Inferior parietal cortex (tissue), 1 donor: ENCODE measurements at regions not wholly inside any gene's neighbourhood (a gene's known extent, or its start where the extent isn't known, plus 50 kb on each side); places are given as distances from the start of the nearest gene placed in this dataset.
"Not testable (repeated sequence)": the region's sequence is repeated elsewhere in the genome, so short reads cannot be mapped to it uniquely, and the experiment has no call there.

ENCODE experiments used
- DNase-seq: peaks from one replicate; pipeline ENCODE4 v3.0.0-alpha.2; 2016; ENCODE audit errors: extremely low spot score

DNA sequence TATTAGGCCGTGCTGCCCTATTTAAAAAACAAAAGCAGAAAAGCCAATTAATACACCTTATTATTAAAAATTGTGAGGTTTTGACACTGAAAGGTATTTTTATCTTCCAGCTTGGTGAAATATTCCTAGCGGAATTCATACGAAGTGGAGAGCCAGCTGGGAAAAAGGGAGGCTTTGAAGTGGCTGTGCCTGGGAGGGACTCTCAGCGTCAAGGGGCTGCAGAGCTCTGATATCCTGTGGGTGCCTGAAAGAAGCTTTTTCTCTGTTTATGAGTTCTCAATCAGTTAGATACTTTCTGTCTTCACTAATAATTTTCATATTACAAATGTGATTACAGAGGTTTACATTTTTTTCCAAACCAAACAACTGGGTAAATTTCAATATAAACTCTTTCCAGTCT is 140.2 kb upstream of the MIR17HG start:
- DNase-seq, result no peak

DNA sequence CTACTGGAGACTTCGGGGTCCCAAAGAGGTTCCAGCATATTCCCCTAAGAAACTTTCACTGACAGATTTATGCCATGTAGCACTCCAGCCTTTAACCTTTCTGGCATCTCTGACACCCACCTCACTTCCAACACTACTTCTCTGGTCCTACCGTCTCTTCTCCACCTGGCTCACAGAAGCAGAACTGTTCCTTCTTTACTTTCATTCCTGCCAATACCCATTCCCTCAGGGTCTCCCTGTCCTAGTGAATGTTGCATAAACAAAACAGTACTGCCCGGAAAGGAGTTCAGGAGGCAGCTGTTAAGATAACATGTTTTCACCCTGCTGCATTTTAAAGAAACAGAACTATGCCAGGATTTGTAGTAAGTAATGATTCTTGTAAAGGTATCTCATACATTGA is 136.0 kb upstream of the MIR17HG start:
- DNase-seq, result no peak

DNA sequence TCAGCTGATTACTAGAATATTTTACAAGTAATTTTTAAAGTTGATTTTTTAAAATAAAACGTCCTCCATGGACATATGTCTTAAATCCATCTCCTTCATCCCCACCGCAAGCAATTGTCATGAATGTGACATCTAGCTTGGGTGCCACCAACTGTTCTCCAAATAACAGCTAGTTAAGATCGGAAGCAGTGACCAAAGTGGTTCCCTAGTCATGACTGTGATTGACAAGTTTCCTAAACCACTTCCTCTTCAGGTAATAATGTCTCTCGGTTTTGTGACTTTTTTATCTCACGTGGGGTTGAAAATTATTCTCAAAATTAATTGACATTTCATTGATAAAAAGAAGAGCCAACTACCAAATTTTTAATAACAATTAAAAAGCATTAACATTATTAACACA is 135.3 kb upstream of the MIR17HG start:
- DNase-seq, result no peak

DNA sequence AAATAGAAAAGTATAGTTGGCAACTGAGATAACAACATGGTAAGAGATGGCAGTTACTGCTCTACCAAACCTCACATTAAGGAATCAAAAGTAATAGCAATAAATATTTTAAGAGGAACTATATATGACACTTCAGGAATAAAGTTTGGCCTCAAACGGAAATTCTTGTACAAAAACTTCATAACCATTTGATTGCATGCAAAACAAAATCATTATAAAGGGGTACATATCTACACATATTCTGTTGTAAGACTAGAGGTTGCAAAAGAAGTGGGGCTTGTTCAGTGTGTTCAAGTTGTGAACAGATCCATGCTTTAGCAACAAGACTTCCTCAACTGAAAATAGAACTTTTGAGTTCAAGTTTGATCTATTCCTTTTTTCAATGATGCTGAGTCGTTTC is 133.5 kb upstream of the MIR17HG start:
- DNase-seq, result no peak

DNA sequence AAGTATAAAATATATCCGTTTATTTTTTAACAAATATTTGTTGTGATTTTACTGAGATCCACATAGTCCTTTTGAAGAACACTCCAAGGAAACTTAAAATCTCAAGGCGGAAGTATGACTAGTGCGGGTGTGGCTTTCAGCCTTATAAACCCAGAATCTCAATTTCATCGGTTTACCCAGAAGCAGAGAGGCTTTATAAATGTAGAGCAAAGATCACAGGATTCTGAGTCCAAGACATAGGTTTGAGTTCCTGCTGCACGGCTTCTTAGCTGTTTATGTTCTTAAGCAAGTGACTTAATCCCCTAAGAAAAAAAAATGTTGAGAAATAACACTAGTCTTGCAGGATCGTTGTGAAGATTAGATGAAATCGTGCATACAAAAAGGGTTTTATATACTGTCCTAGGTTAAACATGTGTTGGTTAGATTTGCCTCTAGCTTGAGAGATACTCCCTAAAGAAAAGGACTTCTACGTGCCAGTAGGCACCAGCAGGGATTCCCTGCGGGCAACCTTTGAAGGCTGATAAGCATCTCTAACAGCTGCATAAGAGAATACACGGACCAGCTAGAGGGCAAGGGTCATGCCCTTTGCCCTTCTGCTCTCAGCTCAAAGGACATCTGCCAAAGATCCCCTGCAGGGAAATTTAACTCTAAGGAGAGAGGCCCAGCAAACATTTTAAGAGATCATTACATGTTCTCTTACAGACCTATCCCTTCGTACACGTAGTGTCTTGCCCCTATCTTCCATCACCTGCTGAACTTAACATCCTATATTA is 130.4 kb upstream of the MIR17HG start:
- DNase-seq, result no peak

DNA sequence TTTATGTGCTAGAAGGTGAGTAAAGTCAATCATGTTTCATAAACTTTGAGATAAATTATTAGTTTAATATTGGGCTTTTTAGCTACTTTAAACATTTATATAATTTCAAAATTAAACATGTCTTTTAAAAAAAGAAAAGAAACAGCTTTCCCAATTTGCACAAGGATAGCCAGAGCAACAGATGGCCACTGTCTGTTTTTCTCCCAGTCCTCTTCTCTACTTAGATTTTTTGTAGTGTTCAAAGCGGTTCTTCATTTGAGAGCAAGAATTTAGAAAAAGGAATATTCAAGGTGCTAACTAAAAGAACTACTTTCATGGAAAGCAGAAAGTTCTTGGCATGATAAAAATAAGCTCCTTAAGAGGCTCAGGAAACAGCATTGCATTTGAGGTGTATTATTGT is 128.3 kb upstream of the MIR17HG start:
- DNase-seq, result no peak

DNA sequence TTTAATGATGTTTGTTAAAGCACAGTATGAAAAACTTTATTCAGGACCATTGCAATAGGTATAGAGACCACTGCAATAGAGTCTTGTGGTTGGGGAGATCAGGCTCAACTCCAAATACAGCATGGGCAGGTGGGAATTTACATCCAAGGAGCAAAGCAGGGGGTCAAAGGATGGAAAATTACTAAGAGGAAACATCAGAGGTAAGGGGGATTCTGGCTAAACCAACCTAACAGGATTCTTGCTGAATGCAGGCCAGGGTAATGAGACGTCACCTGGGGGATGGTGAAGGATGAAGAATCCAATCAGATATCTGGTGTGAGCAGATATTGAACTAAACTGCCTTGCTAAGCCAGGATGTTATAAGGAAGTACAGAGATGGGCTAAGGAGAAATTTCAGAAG is 126.6 kb upstream of the MIR17HG start:
- DNase-seq, result no peak

DNA sequence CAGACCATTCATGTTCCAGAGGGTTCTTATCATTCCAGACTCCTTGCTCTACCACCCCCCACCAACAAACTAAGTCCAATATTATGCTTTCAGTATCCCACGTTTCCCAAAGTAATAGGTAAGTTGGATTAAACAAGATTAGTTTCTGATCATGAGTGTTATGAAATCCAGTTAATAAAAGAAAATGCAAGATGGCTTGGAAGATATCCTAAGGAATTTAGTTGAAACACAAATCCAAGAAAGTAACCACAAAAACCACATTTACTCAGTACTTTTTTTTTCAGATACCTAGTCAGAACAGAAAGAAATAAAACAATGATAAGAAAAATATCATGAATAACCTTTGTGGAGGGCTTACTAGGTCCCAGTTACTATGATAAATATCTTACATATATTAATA is 119.4 kb upstream of the MIR17HG start:
- DNase-seq, result no peak

DNA sequence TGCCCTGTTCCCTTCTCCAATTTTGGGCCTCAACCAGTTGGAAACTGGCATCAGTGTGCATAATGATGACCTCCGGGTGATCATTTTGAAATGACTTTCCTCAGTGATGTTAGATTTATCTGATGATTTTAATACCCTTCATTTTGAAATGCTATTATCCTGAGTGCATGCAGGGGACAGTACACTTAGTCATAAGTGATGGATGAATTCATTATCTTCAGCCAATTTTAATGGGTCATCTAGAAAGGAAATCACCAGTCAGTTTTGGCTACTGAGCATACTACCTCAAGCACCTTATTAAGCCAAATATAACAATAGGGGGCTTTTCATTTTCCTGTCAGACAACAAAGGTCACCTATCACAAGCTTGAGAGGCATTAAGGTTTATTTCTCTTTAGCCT is 118.5 kb upstream of the MIR17HG start:
- no peak for DNase-seq

DNA sequence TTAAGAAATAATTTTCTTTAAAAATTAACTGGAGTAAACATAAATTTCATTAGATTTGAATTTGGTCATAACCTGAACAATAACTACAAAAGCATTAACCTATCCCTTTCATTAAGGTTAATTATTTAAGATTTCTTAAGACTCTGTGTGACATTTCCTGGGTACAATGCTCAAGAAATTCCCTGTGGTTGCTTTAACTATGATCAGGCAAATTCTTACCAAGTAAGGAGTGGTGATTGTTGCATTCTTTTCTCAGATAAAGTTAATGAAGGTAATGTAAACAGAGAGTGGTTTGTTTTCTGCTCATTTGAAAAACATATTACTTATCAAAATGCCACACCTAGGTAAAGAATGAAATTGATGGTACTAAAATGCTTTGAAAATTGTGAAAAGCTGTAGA is 114.8 kb upstream of the MIR17HG start:
- DNase-seq, result no peak

DNA sequence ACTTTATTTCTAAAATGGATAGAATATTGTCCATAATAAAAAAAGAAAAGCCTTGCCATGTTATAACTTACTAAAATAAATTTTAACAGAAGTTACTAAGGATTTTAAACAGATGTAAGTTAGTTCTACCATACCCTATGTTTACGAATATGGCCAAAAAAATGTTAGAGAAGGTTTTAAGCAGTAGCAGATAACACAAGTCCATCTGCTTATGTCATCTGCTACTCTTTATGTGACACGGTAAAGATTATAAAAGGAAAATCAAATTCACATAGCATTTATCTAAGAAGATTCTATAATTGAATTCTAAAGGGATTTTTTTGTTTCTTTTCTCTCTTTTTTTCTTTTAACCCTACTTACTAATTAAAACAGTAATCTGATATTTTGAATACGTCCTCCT is 114.2 kb upstream of the MIR17HG start:
- DNase-seq, result no peak

DNA sequence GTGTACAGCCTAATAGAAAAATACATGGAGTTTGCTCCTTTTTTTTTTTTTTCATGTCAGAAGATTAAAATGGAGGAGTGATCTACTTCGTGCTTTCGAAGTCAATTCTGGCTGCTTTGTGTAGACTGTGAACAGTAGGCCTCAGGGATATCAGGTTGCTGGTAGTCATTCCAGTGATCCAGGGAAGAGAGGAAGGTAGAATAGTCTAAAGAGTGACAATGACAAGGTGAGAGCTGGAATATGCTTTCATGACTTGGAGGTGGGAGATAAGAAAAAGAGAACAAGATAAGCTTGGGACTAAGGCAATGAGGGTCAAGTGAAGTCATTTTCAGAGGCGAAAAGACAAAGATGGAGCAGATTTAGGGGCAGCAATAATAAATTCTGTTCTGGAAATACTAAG is 111.3 kb upstream of the MIR17HG start:
- no peak for DNase-seq

DNA sequence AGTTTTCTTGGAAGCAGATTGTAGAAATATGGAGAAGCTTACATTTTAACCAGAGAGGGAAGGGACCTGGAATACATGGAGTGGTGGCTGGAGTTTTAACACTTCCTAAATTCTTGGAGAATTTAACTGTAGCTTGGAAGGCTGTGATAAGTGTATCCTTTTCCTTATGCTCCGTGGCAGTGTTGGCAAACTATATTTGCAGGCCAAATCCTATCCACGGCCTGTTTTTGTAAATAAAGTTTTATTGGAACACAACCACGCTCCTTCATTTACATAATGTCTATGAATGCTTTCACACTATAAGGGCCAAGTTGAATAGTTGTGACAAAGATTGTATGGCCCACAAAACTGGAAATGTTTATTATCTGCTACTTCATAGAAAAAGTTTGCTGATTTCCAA is 110.6 kb upstream of the MIR17HG start:
- DNase-seq, result no peak

DNA sequence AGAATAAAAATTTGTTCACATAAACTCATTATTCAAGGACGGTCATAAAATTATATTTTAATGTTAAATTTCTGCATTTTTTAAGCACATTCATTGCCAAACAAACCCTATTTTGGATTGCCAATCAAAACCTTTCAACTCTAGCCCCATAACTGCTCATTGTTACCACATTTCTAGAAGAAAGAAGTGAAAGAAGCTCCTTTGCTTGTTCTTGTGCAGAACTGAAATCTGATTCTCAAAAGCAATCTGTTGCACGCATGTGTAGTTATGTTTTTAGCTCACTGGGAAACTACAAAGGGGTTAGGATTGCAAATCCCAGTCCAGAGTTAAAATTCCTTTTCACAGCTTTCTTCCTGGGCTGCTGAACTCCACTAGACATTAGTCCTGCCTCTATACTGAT is 109.5 kb upstream of the MIR17HG start:
- DNase-seq, result no peak

DNA sequence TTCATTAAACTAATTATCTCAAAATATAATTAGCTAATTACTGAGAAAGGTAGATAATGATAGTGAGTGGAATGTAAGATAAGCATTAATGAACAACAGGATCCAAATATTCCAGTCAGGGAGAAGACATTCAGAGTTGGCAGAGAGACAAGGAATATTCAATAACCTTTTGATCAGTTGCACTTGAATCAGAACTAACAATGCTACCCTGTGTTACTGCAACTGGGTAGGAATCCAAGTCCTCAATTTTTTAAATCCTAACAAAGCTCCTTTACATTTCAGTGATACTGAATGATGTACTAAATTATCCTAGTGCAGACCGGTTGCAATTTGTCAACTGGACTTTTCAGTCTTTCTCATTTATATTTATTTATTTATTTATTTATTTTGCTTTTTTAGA is 107.1 kb upstream of the MIR17HG start:
- DNase-seq, result no peak

DNA sequence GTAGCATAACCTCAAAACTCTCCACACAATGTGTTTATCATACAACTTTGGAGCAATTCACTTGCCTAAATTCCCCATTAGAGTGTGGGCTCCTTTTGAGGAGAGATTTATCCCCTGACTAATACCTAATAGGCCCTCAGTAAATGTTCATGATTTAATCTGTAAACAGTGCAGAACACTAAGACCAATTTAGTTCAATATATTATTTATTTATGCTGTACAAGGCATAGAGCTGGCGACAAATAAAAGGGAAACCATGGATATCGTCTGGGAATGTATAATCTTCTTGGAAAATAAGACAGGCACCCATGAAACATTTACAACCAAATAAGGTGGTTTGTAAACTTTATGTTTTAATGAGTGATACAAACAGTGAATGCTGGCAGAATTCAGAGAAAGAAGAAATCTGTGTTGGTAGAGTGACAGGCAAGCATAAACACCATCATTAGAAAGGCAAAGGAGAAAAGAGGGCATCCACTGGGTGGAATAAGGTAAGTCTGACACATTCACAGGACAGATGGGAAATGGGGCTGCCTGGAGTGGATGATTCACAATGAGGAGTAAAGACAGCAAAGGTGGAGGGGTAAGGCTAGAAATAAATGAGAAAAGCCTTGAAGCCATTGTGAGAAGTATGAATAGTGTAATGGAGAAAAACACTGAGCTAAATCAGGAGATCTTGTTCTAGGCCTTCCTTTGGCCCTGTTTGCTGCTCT is 106.1 kb upstream of the MIR17HG start:
- no peak for DNase-seq

DNA sequence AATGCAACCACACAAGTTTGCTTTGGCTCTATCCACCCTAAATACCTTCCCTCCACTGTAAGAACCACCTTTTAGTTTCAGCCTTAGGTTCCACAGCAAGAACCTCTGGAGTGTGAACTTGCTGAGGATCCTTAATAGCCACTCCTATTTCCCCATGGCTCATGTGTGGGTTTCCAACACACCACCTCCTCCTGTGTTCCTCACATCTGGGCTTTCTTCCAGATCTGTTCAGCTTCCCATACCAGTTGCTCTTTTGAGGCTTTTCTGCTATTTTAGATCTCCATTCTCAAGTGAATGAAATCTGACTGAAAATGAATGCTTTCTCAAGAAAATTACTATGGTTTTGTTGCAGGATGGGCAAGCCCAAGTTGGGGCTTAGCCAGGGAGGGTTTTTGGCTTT is 104.8 kb upstream of the MIR17HG start:
- DNase-seq, result peak; percentile 23

DNA sequence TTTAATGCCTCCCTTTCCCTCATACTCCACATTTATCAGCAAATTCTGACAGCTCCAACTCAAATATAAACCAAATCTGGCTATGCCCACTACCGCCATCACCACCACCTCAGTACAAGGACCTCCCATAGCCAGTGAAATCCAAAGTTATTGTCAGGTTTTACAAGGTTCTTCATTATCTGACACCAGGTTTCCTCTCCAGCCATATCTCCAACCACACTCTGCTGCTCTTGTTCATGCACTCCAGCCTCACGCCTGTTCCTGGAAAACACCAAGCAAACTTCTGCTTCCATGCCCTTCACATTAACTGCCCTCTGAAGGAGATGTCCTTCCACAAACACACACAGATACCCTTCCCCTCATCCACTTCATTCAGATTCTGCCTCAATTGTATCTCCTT is 102.2 kb upstream of the MIR17HG start:
- DNase-seq, result no peak

DNA sequence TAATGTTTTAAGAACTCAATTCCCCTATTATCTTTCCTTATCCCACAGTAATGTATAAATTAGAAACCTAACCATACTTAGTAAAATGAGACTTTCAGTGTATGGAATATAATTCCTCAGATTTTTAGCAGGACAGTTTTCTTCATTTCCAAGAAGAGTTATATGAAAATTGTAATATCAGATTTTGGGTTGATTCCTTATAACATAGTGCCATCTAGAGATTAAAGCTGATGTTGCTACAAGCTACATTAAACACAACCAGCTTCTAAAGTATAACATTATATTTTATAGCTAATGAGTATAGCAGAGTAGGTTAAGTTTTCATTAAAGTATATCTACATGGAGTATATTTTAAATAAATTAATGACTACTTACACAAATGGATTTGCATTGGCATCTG is 99.7 kb upstream of the MIR17HG start:
- peak; percentile 47 for DNase-seq

DNA sequence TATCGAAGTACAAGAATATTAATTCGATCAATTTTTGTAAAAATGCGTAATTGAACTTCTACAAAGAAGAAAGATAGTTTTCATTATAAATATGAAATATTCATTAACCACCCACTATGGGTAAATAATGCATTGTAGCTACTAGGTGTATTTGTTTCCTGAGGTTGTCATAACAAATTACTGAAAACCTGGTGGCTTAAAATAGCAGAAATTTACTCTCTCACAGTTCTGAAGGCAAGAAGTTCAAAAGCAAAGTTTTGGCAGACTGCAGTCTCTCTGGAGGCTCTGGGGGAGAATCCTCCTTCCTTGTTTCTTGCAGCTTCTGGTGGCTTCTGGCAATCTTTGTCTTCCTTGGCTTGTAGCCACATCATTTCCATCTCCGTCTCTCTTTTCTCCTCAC is 99.2 kb upstream of the MIR17HG start:
- DNase-seq, result no peak

DNA sequence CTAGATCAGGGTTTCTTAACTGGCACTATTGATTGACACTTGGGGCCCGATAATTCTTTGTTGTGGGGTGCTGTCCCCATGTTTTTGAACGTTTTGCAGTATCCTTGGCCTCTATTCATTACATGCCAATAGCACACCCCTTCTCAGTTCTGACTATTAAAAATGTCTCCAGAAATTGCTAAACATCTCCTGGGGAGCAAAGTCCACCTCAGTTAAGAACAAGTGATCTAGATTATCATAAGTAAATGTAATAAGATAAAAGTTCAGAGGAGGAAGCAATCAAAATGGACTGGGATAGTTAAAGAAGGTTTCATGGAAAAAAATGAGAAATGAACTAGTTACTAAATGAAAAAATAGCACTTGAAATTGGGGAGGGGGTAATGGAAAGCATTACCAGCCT is 98.1 kb upstream of the MIR17HG start:
- DNase-seq, result no peak

DNA sequence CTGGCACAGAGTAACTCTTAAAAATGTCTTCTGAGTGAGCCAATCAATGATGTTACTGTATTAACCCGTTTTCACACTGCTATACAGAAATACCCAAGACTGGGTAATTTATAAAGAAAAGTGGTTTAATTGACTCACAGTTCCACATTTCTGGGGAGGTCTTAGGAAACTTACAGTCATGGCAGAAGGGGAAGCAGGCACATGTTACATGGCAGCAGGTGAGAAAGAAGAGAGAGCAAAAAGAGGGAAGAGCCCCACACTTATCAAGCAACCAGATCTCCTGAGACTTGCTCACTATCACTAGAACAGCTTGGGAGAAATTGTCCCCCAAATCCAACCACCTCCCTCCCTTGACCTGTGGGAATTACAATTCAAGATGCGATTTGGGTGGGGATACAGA is 97.6 kb upstream of the MIR17HG start:
- DNase-seq, result no peak

DNA sequence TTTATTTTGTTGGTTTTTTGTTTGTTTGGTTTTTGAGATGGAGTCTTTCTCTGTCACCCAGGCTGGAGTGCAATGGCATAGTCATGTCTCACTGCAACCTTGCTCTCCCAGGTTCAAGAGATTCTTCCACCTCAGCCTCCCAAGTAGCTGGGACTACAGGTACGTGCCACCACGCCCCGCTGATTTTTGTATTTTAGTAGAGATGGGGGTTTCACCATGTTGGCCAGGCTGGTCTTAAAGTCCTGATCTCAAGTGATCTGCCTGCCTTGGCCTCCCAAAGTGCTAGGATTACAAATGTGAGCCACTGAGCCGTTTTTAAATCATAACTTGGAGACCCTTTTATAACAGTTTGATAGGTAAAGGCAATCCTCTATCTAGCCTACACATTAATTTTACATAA is 95.9 kb upstream of the MIR17HG start:
- DNase-seq, result not testable (repeated sequence)

DNA sequence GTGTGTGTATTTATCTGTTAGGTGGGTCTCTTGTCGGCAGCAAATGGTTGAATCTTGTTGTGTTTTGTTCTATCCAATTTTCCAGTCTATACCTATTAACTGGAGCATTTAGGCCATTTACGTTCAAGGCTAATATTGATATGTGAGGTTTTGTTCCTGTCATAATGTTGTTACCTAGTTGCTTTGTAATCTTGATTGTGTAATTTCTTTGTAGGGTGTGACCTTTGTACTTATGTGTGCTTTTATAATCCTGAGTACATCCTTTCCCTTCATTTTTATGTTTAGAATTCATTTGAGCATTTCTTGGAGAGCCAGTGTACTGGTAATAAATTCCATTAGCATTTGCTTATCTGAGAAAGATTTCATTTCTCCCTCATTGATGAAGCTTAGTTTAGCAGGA is 83.0 kb upstream of the MIR17HG start:
- no peak for DNase-seq
